Uterus (tissue), 3 donors: ENCODE measurements at regions not wholly inside any gene's neighbourhood (a gene's known extent, or its start where the extent isn't known, plus 50 kb on each side); places are given as distances from the start of the nearest gene placed in this dataset.

Source experiments
- DNase-seq, 2 donors: peaks; one replicate each; pipeline ENCODE4 v3.0.0-alpha.2; 2019 to 2020
- H3K27ac ChIP-seq, 2 donors: fragments of 200-600 bp; sonication (generic); 1 replicate in 1 of 2; 2 replicates in 1 of 2; pipeline ENCODE4 v1.5.1; 2016 to 2018
- H3K27me3 ChIP-seq, 2 donors: fragments of 200-600 bp; sonication (generic); one replicate each; pipeline ENCODE4 v1.5.1; 2018 to 2019; ENCODE audit warnings: control low read depth in 1 of 2
- H3K36me3 ChIP-seq, 2 donors: fragments of 200-600 bp; sonication (generic); one replicate each; pipeline ENCODE4 v1.5.1; 2019; ENCODE audit warnings: control low read depth in 1 of 2
- H3K4me1 ChIP-seq, 2 donors: fragments of 200-600 bp; sonication (generic); one replicate each; pipeline ENCODE4 v1.5.1; 2018 to 2019; ENCODE audit warnings: control low read depth in 1 of 2
- H3K4me3 ChIP-seq, 2 donors: fragments of 200-600 bp; sonication (generic); 1 replicate in 1 of 2; 2 replicates in 1 of 2; pipeline ENCODE4 v1.5.1; 2018 to 2019; ENCODE audit warnings: mild to moderate bottlenecking in 1 of 2
- H3K9me3 ChIP-seq, 2 donors: fragments of 200-600 bp; sonication (generic); one replicate each; pipeline ENCODE4 v1.5.1; 2019; ENCODE audit warnings: control low read depth in 1 of 2
- POLR2A ChIP-seq, 2 donors: fragments of 450-650 bp; IDR thresholded peaks; one replicate each; pipeline ENCODE4 v1.6.1; 2016; ENCODE audit warnings: antibody characterized with exemption in 2 of 2, mild to moderate bottlenecking in 1 of 2, moderate library complexity in 1 of 2
- intact Hi-C: fragments of 100-400 bp; cut with DNase I; formaldehyde crosslinking; loops from one replicate; pipeline ENCODE4 v1.15.1; 2023; ENCODE audit warnings: low total_unique reads
- TF ChIP-seq, protein P1 (sequence below), 4 experiments: fragments of 200-600 bp in 2 of 4; fragments of 450-650 bp in 2 of 4; sonication (generic) in 2 of 4; IDR thresholded peaks; one replicate each; pipeline ENCODE4 v1.5.1; 2016 to 2019; ENCODE audit warnings: antibody characterized with exemption in 4 of 4, mild to moderate bottlenecking in 2 of 4, moderate library complexity in 1 of 4
- donor health status: DM: yes; HTN: yes; CAD: no.

GRCh38 chr2:136298631-136299030 lies 180.7 kb upstream of the CXCR4 start:
- Histone ChIP-seq H3K4me1 (no peaks in the 10 kb centered on the region), H3K27ac (no peak overlapping the region), H3K4me3 (no peak overlapping the region), H3K27me3 (no peaks in the 10 kb centered on the region), H3K36me3 (no peaks in the 10 kb centered on the region), H3K9me3 (no peaks in the 10 kb centered on the region)
- intact Hi-C loops, result no loop called here
- TF ChIP-seq, protein P1, sequence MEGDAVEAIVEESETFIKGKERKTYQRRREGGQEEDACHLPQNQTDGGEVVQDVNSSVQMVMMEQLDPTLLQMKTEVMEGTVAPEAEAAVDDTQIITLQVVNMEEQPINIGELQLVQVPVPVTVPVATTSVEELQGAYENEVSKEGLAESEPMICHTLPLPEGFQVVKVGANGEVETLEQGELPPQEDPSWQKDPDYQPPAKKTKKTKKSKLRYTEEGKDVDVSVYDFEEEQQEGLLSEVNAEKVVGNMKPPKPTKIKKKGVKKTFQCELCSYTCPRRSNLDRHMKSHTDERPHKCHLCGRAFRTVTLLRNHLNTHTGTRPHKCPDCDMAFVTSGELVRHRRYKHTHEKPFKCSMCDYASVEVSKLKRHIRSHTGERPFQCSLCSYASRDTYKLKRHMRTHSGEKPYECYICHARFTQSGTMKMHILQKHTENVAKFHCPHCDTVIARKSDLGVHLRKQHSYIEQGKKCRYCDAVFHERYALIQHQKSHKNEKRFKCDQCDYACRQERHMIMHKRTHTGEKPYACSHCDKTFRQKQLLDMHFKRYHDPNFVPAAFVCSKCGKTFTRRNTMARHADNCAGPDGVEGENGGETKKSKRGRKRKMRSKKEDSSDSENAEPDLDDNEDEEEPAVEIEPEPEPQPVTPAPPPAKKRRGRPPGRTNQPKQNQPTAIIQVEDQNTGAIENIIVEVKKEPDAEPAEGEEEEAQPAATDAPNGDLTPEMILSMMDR (IDR thresholded peaks at IDR 0.05), result no peak
- no peak for TF ChIP-seq POLR2A (IDR thresholded peaks at IDR 0.05)
- DNase-seq, result no peak

DNA sequence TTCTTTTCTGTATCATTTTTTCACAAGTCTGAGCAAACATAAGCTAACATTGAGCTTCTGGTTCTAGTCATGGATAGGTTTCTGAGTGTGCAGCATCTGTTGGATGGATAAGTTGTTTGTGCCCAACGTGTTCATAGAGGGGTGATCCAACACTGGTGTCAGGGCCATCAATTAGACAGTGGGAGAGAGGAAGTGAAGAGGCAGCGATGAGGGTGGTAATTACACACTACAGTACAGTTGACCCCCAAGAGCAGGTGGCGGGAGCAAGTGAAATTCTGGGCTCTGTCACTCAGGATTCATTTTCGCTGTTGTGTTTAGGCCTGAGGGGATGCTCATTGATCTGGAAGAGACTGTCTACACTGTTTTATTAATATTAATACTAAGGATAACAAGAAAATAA lies 180.0 kb upstream of the CXCR4 start:
- TF ChIP-seq POLR2A (IDR thresholded peaks at IDR 0.05), result no peak
- TF ChIP-seq, protein P1 (IDR thresholded peaks at IDR 0.05), result no peak
- H3K27ac ChIP-seq, result no peak overlapping the region
- DNase-seq, result no peak
- intact Hi-C loops, result no loop called here
- no peaks in the 10 kb centered on the region for H3K27me3 ChIP-seq
- no peaks in the 10 kb centered on the region for H3K36me3 ChIP-seq
- H3K4me1 ChIP-seq, result no peaks in the 10 kb centered on the region
- H3K9me3 ChIP-seq, result no peaks in the 10 kb centered on the region
- H3K4me3 ChIP-seq, result no peak overlapping the region

DNA sequence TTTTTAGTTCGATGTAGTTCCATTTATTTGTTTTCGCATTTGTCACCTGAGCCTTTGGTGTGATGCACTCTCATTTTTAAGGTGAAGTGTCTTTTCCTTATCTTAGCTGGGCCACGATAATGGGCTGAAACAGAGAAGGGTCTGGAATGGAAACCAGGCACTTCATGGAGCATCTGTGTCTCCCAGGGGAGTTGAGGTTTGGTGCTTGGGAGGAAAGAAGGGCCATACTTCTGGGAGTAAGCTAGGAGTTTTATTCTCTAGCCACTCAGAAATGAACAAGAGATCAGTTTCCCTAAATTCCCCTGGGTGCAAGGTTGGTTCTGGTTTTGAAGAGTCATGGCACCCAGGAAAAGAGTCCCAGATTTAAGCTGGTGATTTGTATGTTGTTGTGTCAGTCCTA lies 179.4 kb upstream of the CXCR4 start:
- H3K9me3 ChIP-seq, result no peaks in the 10 kb centered on the region
- no peaks in the 10 kb centered on the region for H3K4me1 ChIP-seq
- no peaks in the 10 kb centered on the region for H3K27me3 ChIP-seq
- DNase-seq, result no peak
- no peak for TF ChIP-seq POLR2A (IDR thresholded peaks at IDR 0.05)
- no peaks in the 10 kb centered on the region for H3K36me3 ChIP-seq
- no peak overlapping the region for H3K27ac ChIP-seq
- intact Hi-C loops, result no loop called here
- H3K4me3 ChIP-seq, result no peak overlapping the region

GRCh38 chr2:136295168-136295567 lies 177.2 kb upstream of the CXCR4 start:
- Histone ChIP-seq H3K9me3 (no peaks in the 10 kb centered on the region), H3K27me3 (no peaks in the 10 kb centered on the region), H3K4me1 (no peaks in the 10 kb centered on the region), H3K4me3 (no peak overlapping the region), H3K36me3 (no peaks in the 10 kb centered on the region), H3K27ac (no peak overlapping the region)
- intact Hi-C loops, result no loop called here
- no peak for TF ChIP-seq POLR2A (IDR thresholded peaks at IDR 0.05)
- TF ChIP-seq, protein P1 (IDR thresholded peaks at IDR 0.05), result no peak
- DNase-seq, result no peak

DNA sequence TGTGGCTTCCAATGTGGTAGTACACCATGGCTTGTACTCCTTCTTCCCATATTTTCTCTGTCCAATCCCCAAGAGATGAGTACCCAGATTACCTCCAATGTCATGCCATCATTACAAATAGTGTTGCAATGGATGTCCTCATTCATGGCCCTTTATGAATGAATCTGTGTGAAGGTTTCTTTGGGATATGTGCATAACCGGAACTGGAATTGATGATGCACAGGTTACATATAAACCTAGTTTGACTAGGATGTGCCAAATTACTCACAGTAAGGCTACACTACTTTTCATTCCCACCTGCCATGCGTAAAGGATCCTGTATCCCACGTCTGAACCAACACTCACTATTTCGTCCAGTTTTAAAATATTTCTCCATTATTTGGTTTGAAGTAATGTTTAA lies 173.9 kb upstream of the CXCR4 start:
- intact Hi-C loops, result no loop called here
- H3K27ac ChIP-seq, result no peak overlapping the region
- H3K4me1 ChIP-seq, result no peaks in the 10 kb centered on the region
- DNase-seq, result no peak
- H3K4me3 ChIP-seq, result no peak overlapping the region
- no peaks in the 10 kb centered on the region for H3K36me3 ChIP-seq
- TF ChIP-seq, protein P1 (IDR thresholded peaks at IDR 0.05), result no peak
- no peak for TF ChIP-seq POLR2A (IDR thresholded peaks at IDR 0.05)
- H3K9me3 ChIP-seq, result no peaks in the 10 kb centered on the region
- H3K27me3 ChIP-seq, result no peaks in the 10 kb centered on the region

DNA sequence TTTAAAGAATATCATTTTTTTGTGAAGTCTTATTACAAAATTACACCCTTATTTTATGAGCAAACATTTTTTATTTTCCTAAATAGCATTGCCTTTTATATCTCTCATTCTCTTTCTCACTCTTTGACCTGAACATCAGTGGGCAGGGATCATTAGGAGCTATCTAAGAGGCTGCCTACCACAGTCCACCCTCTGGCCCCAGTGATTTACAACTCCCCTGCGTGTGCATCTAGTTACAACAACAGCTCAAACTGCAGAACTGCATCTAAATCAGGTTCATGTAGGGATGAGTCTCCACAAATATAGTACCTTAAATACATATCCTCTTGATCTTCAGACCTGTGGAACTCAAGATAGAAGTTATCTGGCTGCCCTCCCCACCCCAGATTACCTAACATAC lies 172.4 kb upstream of the CXCR4 start:
- no peak for DNase-seq
- Histone ChIP-seq H3K9me3 (no peaks in the 10 kb centered on the region), H3K4me1 (no peaks in the 10 kb centered on the region), H3K4me3 (no peak overlapping the region), H3K27me3 (no peaks in the 10 kb centered on the region), H3K36me3 (no peaks in the 10 kb centered on the region), H3K27ac (no peak overlapping the region)
- intact Hi-C loops, result no loop called here
- TF ChIP-seq POLR2A (IDR thresholded peaks at IDR 0.05), result no peak
- TF ChIP-seq, protein P1 (IDR thresholded peaks at IDR 0.05), result no peak
